ENCODE measurements at regions not wholly inside any gene's neighbourhood (a gene's known extent, or its start where the extent isn't known, plus 50 kb on each side); places are given as distances from the start of the nearest gene placed in this dataset.

- no peak for DNase-seq (ENCODE audit: low spot score)
Observed at GRCh38 chr17:72501404-72502370, 380.9 kb downstream of the SOX9 start.

GRCh38 chr17:72502371-72503341 is 381.8 kb downstream of the SOX9 start:
- DNase-seq (ENCODE audit: low spot score): no peak

DNA sequence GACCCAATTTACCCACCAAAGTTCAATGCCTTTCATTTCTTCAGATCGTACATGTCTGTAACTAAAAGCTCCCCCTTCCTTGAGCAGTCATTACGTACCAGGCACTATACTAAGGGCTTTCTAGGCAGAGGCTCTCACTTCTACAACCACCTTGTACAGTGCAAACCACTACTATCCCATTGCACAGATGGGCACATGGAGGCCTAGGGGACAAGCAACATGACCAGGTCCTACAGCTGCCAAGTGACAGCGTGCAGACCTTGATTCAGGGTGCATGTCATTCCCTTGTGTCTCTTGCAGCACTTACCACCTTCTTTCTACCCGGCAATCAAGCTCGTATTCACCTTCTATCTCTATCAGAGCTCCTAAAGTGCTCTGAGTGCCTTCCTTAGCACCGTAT is 382.7 kb downstream of the SOX9 start:
- DNase-seq (ENCODE audit: low spot score): no peak

DNA sequence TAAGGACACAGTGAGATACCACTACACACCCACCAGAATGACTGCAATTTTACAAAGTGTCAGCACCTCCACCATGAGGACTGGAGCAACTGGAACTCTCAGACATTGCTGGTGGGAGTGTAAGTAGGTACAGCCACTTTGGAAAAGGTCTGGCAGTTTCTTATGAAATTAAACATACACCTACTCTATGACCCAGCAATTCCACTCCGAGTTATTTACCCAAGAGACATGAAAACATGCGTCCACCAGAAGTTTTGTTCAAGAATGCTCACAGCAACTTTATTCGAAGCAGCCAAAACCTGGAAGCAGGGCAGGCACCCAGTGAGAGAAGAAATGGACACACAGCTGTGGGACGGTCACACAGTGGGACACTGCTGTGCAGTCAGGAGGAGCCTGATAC is 384.0 kb downstream of the SOX9 start:
- no peak for DNase-seq (ENCODE audit: low spot score)

DNA sequence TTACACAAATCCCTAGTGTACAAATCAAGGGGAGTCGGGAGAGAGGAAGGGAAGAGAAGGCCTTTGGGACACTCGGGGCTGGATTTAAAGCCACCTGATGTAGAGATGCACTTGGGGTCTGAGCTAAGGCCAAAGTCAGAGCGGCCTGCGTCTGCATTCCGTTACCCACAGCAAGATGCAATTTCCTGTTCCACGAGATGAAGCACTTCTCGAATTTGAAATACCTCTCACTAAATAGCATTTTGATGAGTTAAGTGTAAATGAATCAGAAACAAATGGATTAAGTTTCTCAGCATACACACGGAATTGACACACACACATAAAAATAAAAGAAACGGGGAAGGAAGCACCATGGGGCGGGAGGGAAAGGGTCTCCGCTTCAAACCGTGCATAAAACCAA is 386.0 kb downstream of the SOX9 start:
- no peak for DNase-seq (ENCODE audit: low spot score)

- DNase-seq (ENCODE audit: low spot score): no peak
Observed at GRCh38 chr17:72507370-72507769, 386.6 kb downstream of the SOX9 start.

- no peak for DNase-seq (ENCODE audit: low spot score)
Observed at GRCh38 chr17:72510351-72511016, 389.7 kb downstream of the SOX9 start.

DNA sequence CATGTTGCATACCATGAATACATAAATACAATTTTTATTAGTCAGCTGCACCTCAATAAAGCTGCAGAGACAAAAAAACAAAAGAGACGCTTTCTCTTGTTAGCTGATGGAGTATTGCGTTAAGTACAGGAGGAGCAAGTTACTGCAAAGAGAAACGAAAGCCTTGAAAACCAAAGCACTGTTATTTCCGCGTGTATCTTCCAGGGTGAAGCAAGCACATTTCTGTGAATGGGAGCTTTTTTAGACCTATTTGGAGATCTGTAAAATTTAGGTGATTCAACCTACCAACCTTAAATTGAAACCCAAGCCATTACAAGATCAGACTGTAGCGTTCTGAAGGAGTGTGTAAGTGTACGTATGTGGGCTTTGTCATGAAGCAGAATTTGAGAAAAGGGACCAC is 390.4 kb downstream of the SOX9 start:
- DNase-seq (ENCODE audit: low spot score): no peak

- DNase-seq (ENCODE audit: low spot score): no peak
Observed at GRCh38 chr17:72511874-72512273, 391.1 kb downstream of the SOX9 start.

DNA sequence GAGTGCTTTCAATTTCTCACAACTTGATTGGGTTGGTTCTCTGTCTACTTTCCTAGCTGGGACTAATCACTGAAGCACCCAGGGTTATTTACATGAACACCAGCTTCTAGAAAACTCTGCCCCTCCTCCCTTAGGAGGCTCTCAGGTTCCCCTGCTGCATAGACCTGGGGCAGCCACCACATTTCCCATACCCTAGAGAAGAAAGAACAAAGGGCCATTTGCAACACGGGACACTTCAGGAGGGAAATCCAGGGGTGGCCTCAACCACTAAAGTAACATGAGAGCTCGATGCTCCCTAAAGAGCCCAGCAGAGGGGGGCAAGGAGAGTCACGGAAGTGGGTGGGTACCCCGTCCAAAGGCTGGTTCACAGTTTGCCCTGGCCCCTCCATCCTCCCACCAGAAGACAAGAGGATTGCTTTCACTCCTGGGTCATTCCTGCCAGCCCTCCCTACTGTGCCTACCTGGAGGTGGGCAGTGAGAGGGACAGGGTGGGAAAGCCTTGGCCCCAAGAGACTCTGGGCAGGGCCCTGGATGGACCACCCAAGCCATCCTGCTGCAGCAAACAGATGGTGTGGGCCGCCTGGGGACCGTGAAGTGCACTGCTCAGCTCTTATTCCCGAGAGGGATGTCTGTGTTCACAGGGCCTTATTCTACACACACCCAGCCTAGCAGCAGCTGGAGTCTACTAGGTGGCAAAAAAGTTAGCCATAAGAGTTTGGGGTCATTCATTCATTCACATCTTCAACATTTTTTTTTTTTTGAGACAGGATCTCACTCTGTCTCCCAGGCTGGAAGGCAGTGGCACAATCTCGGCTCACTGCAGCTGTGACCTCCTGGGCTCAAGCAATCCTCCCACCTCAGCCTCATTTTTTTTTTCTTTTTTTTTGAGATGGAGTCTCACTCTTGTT is 392.1 kb downstream of the SOX9 start:
- no peak for DNase-seq (ENCODE audit: low spot score)

- no peak for DNase-seq (ENCODE audit: low spot score)
Observed at GRCh38 chr17:72514321-72514861, 393.6 kb downstream of the SOX9 start.

DNA sequence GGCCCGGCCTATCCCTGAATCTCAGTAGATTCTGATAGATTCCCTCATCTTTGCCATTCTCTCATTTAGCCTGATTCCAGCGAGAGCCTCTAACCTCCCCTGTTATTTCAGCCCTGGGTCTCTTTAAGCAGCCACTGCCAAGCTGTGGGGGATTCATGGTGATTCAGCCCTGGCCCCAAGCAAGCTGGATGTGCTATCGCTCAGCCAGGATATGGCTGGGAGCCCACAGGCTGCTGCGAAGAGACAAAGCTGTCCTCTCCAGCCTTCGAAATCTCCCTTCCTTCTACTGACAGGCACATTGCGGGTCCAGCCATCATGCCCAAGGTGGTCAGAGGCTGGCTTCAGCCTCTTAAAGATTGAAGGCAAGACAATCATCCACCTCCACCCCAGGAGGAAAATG is 394.1 kb downstream of the SOX9 start:
- DNase-seq (ENCODE audit: low spot score): no peak

DNA sequence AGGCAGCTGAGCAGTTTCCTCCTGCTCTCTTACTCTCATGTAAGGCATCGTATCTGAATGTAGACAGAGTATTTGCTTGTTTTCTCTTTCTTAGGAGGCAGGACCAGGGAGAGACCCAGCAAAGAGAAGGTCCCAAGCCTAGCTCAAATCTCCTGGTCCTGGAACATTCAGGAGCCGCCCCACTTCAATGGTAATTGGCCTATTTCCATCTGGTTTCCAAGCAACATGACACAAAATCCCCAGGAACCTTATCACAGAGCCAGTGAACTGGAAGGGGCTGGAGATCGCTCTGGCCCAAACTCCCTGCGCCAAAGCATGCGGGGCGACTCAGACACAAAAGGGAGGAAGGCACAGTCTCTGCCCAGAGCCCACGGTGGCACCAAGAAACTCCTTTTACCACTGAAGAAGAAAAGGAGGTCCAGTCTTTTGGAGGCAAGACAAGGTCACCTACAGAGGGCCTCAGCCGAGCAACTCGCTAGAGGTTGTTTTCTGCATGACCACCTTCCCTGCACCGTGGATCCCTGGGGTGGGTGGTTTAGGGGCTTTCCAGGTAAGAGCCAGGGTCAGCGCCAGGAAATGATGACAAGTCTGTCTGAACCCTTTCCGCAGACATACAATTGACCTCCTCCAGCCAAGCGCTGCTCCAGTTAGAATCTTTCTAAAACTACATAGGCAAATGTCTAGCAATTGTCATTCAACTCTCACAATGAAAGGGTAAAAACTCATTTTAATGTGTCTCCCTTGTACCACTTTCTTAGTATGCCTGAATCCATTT is 394.7 kb downstream of the SOX9 start:
- no peak for DNase-seq (ENCODE audit: low spot score)

GRCh38 chr17:72516772-72517399 is 396.1 kb downstream of the SOX9 start:
- no peak for DNase-seq (ENCODE audit: low spot score)

GRCh38 chr17:72517413-72518158 is 396.8 kb downstream of the SOX9 start:
- no peak for DNase-seq (ENCODE audit: low spot score)

DNA sequence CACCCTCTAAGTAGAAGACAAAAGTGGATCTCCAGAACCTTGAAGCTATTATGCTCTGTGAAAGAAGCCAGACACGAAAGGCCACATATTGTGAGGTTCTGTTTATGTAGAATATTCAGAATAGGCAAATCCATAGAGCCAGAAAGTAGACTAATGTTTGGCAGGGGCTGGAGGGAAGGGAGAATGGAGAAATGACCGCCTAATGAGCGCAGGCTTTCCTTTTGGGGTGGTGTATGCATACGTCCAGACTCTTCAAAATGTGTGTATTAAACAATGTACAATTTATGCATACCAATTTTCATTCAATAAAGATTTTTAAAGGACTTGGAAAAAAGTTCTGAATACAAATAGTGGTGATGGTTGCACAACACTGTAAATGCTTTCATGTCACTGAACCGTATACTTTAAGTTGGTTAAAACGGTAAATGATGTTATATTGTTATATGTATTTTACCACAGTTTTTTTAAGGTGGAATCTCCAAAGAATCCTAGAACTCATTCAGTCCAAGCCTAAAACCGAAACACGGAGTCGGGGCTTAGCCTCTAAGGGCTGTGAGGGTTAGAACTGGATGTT is 397.4 kb downstream of the SOX9 start:
- DNase-seq (ENCODE audit: low spot score): no peak

DNA sequence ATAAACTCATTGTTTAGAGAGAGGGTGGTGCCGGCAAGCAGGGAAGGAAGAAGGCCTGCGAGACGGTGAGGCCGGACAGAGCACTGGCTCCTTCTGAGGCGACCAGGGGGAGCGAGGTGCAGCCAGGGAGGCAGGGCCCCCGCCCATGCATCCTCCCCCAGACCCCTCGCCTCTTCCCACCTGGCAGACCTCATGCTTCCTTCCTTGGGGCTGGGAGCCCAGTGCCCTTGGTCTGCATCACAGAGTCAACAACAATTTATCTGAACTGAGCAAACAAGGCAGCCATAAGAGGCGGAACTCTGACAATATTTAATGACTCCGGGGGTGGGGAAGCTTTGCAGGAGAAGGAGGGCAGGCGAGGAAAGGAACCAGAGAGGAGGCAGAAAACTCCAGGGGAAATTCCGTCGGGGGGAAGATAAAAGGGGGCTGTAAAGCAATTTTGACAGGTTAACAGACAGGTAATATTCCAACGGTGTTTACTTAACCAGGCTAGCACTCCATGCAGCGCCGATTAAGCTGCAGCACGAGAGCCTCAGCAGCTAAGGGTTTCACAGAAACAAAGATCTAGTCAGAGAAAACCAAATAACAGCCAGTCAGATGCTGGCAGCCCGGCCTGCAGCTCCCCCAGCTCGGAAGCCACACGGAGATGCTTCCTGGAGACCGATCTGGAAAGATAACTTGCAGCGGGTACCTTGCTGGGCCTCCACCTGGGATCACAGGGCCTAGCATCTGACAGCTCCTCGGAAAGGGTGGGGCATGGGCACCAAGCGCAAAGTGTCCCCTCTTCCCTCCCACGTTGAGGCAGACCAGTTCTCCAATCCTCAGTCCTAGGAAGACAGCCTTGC is 398.2 kb downstream of the SOX9 start:
- DNase-seq (ENCODE audit: low spot score): peak; percentile 47

DNA sequence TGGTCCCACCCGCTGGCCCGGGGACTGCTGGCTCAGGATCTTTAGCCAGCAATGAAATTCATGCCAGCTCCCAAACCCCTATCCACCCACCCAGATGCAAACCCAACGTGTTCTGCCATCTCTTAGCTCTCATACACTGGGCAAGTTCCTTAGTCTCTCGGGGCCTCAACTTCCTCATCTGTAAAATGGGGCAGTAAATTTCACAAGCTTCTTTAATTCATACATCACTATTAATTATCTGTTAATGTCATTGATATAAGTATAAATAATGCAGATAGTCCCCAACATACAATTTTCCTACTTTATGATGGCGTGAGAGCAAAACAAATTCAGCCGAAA is 398.7 kb downstream of the SOX9 start:
- DNase-seq (ENCODE audit: low spot score): no peak

All from LoVo (cell line).